ENCODE measurements at regions not wholly inside any gene's neighbourhood (a gene's known extent, or its start where the extent isn't known, plus 50 kb on each side); places are given as distances from the start of the nearest gene placed in this dataset.
A peak's percentile ranks its signal among the peaks of the same experiment; 100 is the strongest.
"Not testable (repeated sequence)": the region's sequence is repeated elsewhere in the genome, so short reads cannot be mapped to it uniquely, and the experiment has no call there.

DNA sequence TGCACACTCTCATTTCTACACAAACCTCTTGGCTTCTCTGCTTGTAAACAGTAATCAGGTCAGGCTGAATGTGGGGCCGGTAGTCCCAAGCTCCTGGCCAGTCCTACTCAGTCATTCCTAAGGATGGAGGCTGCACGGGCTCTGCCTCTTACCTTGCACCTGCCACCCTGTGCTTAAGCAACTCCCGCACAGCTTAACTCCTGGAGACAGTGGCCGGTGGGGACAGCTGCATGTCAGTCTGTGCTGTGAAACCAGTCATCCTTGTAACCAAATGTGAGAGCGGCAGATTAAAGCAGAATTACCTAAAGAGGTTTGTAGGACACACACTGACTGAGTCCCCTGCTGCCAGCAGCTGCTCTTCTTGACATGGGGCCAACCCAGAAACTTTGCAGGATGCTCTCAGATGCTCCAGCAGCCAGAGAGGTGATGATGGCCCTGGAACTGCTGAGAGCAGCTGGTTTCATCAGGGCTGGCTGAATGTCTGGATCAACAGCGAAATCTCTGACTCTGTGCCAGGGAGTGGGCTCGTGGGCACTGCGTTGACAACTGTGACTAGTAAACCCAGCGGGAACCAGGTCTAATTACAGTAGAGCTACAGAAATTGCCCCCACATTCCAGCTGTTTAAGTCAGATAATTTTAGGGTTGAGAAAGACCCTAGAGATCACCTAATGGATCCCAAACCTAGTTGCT lies 123.7 kb downstream of the ANAPC4 start:
- peak; percentile 23 for DNase-seq (ENCODE audit: extremely low spot score)
- TF ChIP-seq L3MBTL2 (conservative IDR thresholded peaks at IDR 0.05) (no peak), TARDBP (IDR thresholded peaks at IDR 0.05) (no peak), CTBP1 (IDR thresholded peaks at IDR 0.05; ENCODE audit: borderline replicate concordance) (0 out of 2 replicates have a peak, but pooled peaks have one; percentile 14), FOXM1 (IDR thresholded peaks at IDR 0.05; ENCODE audit: borderline replicate concordance) (no peak), ARNT (IDR thresholded peaks at IDR 0.05) (no peak)
- TF ChIP-seq, protein P1, sequence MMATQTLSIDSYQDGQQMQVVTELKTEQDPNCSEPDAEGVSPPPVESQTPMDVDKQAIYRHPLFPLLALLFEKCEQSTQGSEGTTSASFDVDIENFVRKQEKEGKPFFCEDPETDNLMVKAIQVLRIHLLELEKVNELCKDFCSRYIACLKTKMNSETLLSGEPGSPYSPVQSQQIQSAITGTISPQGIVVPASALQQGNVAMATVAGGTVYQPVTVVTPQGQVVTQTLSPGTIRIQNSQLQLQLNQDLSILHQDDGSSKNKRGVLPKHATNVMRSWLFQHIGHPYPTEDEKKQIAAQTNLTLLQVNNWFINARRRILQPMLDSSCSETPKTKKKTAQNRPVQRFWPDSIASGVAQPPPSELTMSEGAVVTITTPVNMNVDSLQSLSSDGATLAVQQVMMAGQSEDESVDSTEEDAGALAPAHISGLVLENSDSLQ (IDR thresholded peaks at IDR 0.05), result no peak
- ChIA-PET POLR2A (no interaction called here), CTCF (interaction anchor here (0.6 to 0.9 kb wide), 3 partner anchors 14 to 853 kb away, joined by 3 to 5 read pairs (median 5); no protein-coding TSS in a partner anchor)

DNA sequence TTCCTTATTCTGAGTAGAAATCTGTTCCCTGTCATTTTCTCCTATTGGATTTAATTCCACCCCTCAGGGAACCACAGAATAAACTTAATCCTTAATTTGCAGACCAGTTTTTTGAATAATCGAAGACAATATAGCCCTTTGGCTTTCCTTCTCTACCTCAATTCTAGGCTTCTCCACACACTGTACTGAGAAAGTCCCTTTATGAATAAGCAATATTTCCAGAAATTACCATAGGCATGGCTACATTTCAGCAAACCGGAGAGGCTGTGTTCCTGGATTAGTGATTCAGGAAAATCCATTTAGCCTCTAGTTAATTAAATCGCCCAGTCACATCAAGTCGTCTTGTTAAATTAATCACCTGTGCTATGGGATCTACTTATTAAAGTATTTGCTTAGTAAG lies 125.1 kb downstream of the ANAPC4 start:
- ChIA-PET POLR2A (no interaction called here), CTCF (no interaction called here)
- TF ChIP-seq ARNT (IDR thresholded peaks at IDR 0.05), result no peak
- no peak for TF ChIP-seq ZNF384 (IDR thresholded peaks at IDR 0.05)
- no peak for TF ChIP-seq ELF4 (IDR thresholded peaks at IDR 0.05)
- TF ChIP-seq HDGF (IDR thresholded peaks at IDR 0.05; ENCODE audit: borderline replicate concordance), result no peak
- TF ChIP-seq FOXA1 (IDR thresholded peaks at IDR 0.05), result no peak
- no peak for DNase-seq (ENCODE audit: extremely low spot score)

DNA sequence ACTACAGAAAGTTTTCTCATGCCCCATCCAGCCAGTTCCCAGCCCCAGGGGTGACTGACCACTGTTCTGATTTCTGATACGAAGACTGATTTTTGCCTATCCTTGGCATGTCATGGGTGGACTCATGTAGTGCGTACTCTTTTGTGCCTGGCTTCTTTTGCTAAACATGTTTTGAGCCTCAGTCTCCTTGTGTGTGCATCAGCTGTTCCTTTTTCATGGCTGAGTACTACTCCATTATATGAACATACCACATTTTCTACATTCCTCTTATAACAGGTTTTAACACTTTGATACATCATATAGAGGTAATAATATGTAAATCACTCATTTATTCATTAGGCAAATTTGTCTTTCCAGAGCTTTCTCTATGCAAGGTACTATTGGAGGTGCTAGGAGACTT lies 126.7 kb downstream of the ANAPC4 start:
- TF ChIP-seq SP1 (IDR thresholded peaks at IDR 0.05) (no peak), CTBP1 (IDR thresholded peaks at IDR 0.05; ENCODE audit: borderline replicate concordance) (no peak), LEF1 (IDR thresholded peaks at IDR 0.05; ENCODE audit: borderline replicate concordance) (no peak), BHLHE40 (IDR thresholded peaks at IDR 0.05; ENCODE audit: borderline replicate concordance) (no peak), ARNT (IDR thresholded peaks at IDR 0.05) (no peak), HDGF (IDR thresholded peaks at IDR 0.05; ENCODE audit: borderline replicate concordance) (no peak), TARDBP (IDR thresholded peaks at IDR 0.05) (no peak)
- TF ChIP-seq, protein P1 (IDR thresholded peaks at IDR 0.05), result no peak
- no peak for DNase-seq (ENCODE audit: extremely low spot score)
- POLR2A ChIA-PET, result no interaction called here
- CTCF ChIA-PET, result no interaction called here

DNA sequence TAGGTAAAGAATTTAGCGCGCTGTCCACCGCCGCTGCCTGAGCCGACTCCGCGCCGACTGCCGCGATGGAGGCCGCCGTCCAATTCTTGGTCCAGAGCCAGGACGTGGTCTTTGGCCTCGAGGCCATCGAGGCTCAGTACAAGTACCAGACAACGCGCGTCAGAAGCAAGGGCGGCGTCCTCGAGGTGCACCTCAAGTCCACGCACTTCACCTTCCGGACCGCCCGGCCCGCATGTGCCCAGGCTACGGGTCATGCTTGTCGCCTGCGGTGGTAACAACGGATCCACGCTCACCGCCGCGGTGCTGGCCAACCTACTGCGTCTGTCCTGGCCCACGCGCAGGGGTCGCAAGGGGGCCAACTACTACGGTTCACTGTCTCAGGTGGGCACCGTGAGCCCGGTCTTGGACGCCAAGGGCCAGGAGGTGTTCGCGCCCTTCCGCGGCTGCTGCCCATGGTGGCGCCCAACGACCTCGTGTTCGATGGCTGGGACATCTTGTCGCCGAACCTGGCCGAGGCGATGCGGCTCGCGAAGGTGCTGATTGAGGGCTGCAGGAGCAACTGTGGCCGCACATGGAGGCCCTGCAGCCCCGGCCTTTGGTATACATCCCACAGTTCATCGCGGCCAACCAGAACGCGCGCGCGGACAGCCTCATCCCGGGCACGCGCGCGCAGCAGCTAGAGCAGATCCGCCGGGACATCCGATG lies 128.0 kb downstream of the ANAPC4 start:
- no peak for TF ChIP-seq SUZ12 (IDR thresholded peaks at IDR 0.05)
- no peak for TF ChIP-seq L3MBTL2 (conservative IDR thresholded peaks at IDR 0.05)
- no peak for TF ChIP-seq BHLHE40 (IDR thresholded peaks at IDR 0.05; ENCODE audit: borderline replicate concordance)
- TF ChIP-seq FOXK2 (IDR thresholded peaks at IDR 0.05), result no peak
- no peak for TF ChIP-seq FOXA1 (IDR thresholded peaks at IDR 0.05)
- ChIA-PET CTCF (no interaction called here), POLR2A (no interaction called here)
- no peak for DNase-seq (ENCODE audit: extremely low spot score)

DNA sequence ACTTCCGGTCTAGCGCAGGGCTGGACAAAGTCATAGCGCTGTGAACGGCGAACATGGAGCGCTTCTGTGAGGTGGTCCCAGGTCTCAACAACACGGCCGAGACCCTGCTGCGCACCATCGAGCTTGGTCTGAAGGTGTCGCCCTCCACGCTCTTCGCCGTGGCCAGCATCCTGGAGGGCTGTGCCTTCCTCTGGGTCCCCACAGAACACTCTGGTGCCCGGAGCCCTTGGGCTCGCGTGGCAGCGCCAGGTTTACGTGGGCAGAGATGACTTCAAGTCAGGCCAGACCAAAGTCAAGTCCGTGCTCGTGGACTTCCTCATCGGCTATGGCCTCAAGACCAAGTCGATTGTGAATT lies 128.6 kb downstream of the ANAPC4 start:
- ChIA-PET CTCF (no interaction called here), POLR2A (no interaction called here)
- TF ChIP-seq, protein P1 (IDR thresholded peaks at IDR 0.05), result no peak
- no peak for TF ChIP-seq ELF4 (IDR thresholded peaks at IDR 0.05)
- TF ChIP-seq CTBP1 (IDR thresholded peaks at IDR 0.05; ENCODE audit: borderline replicate concordance), result no peak
- TF ChIP-seq FOXK2 (IDR thresholded peaks at IDR 0.05), result no peak
- TF ChIP-seq ARNT (IDR thresholded peaks at IDR 0.05), result no peak
- TF ChIP-seq SP1 (IDR thresholded peaks at IDR 0.05), result no peak
- no peak for TF ChIP-seq SUZ12 (IDR thresholded peaks at IDR 0.05)
- TF ChIP-seq FOXA1 (IDR thresholded peaks at IDR 0.05), result no peak
- no peak for TF ChIP-seq BHLHE40 (IDR thresholded peaks at IDR 0.05; ENCODE audit: borderline replicate concordance)
- TF ChIP-seq LEF1 (IDR thresholded peaks at IDR 0.05; ENCODE audit: borderline replicate concordance), result no peak
- no peak for TF ChIP-seq TARDBP (IDR thresholded peaks at IDR 0.05)
- TF ChIP-seq FOXM1 (IDR thresholded peaks at IDR 0.05; ENCODE audit: borderline replicate concordance), result no peak
- TF ChIP-seq HDGF (IDR thresholded peaks at IDR 0.05; ENCODE audit: borderline replicate concordance), result no peak
- no peak for TF ChIP-seq NFRKB (IDR thresholded peaks at IDR 0.05)
- TF ChIP-seq L3MBTL2 (conservative IDR thresholded peaks at IDR 0.05), result no peak
- no peak for TF ChIP-seq ZNF384 (IDR thresholded peaks at IDR 0.05)
- no peak for DNase-seq (ENCODE audit: extremely low spot score)

DNA sequence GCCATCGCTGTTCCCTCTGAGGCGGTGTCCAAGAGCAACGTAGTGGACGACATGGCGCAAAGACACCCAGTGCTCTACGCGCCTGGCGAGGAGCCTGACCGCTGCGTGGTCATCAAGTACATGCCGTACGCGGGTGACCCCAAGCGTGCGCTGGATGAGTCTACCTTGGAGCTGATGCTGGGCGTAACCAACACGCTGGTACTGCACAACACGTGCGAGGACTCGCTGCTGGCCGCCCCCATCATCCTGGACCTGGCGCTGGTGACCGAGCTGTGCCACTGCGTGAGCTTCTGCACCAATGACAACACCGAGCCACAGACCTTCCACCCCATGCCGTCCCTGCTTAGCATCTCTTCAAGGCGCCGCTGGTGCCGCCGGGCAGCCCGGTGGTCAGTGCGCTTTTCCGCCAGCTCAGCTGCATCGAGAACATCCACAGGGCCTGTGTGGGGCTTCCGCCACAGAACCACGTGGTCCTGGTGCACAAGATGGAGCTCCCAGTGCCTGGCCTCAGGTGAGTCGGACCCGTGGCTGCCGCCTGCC lies 129.0 kb downstream of the ANAPC4 start:
- TF ChIP-seq SP1 (IDR thresholded peaks at IDR 0.05), result no peak
- TF ChIP-seq CTBP1 (IDR thresholded peaks at IDR 0.05; ENCODE audit: borderline replicate concordance), result no peak
- ChIA-PET POLR2A (no interaction called here), CTCF (no interaction called here)
- no peak for DNase-seq (ENCODE audit: extremely low spot score)

DNA sequence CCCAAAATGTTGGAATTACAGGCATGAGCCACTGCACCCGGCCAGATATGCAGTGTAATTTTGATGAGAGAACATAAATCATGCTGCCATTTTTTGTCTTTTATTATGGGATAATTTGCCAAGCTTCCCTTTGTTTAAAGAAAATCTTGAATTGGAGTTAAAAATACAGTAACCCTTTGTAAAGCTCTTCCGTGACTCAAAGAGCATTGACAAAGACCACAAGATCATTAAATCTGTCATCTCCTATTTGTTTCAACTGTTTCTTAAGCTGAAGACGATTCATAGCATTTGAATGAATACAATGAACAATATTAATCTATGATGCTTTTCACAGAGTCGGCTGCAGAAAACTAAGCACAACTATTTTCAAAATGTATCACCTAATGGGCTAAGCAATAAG lies 132.6 kb downstream of the ANAPC4 start:
- POLR2A ChIA-PET, result no interaction called here
- CTCF ChIA-PET, result no interaction called here
- DNase-seq (ENCODE audit: extremely low spot score), result no peak
- no peak for TF ChIP-seq CTBP1 (IDR thresholded peaks at IDR 0.05; ENCODE audit: borderline replicate concordance)
- TF ChIP-seq FOXM1 (IDR thresholded peaks at IDR 0.05; ENCODE audit: borderline replicate concordance), result no peak

DNA sequence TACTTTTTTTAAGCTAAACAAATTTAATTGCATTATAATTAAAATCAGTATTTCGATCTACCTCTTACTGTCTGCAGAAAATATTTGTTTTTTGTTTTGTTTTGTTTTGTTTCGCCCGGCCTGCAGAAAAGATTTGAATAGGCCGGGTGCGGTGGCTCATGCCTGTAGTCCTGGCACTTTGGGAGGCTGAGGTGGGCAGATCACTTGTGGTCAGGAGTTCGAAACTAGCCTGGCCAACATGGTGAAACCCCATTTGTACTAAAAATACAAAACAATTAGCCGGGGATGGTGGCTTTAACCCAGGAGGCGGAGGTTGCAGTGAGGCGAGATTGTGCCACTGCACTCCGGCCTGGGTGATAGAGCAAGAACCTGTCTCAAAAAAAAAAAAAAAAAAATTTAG lies 134.8 kb downstream of the ANAPC4 start:
- DNase-seq (ENCODE audit: extremely low spot score); CTCF ChIA-PET; POLR2A ChIA-PET: not testable (repeated sequence)
